ENCODE measurements at regions not wholly inside any gene's neighbourhood (a gene's known extent, or its start where the extent isn't known, plus 50 kb on each side); places are given as distances from the start of the nearest gene placed in this dataset.

DNA sequence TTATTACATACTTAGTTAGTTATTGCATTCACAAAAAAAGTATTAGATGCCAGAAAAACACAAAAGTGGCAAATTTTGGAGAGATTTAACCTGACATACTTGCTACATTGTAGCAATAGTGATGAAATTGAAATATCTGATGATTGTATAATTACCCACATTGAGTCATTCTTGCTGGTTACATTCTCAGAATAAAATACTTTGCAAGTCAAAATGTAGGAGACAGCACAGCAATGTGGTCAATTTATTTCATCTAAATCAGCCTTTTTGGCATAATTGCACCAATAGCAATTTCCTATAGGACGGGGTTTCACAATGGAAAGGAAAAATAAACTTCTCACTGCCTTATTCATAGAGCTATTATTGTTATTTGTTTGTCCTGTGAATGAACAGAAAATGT lies 125.0 kb upstream of the ETV6 start (continued):
- TF ChIP-seq ZNF830 (CRISPR knock-in tag; IDR thresholded peaks at IDR 0.05) = no peak
- no peak for TF ChIP-seq ASH1L (IDR thresholded peaks at IDR 0.05; ENCODE audit: borderline replicate concordance, low read depth, partially characterized antibody)
- TF ChIP-seq HMG20B (CRISPR knock-in tag; IDR thresholded peaks at IDR 0.05) = no peak
- TF ChIP-seq TRIM24 (IDR thresholded peaks at IDR 0.05) = no peak
- no peak for TF ChIP-seq CREBBP (IDR thresholded peaks at IDR 0.05; ENCODE audit: low read depth, low read length)

- H3K9me1 ChIP-seq (ENCODE audit: control insufficient read depth, insufficient read depth, low read length) = no peaks in the 10 kb centered on the region
- no peaks in the 10 kb centered on the region for H4K20me1 ChIP-seq (replicated peaks; ENCODE audit: control insufficient read depth, insufficient read depth, low read length)
- H3K4me1 ChIP-seq (replicated peaks in 1 of 2; ENCODE audit: control insufficient read depth in 2 of 2, insufficient read depth in 2 of 2, low read length in 2 of 2) = no peaks in the 10 kb centered on the region
- no TSS peak for BruUV-seq (replicated peaks)
- ATAC-seq (no peak), DNase-seq (ENCODE audit: extremely low read depth in 1 of 4, low spot score in 3 of 4) (no peak), FAIRE-seq (no peak)
- ChIA-PET CTCF (ENCODE audit: low intra/inter-chr PET ratio) (no interaction called here), POLR2A (no interaction called here)
- H3K9me3 ChIP-seq (replicated peaks; ENCODE audit: control insufficient read depth, insufficient read depth, low read depth, low read length) = no peaks in the 10 kb centered on the region
- no peak overlapping the region for H2AFZ ChIP-seq (ENCODE audit: low read depth, low read length)
- in situ Hi-C loops (cut with MboI) = no loop called here
- peaks cover 0 to 9% of the 10 kb centered on the region in 2 experiments; a peak in 2 of 5 replicates for H3K27me3 ChIP-seq (ENCODE audit: control insufficient read depth in 2 of 2, insufficient read depth in 2 of 2, low read length in 2 of 2)
- H3K27ac ChIP-seq (ENCODE audit: extremely low read depth, low read depth, low read length) = no peak overlapping the region
- intact Hi-C loops (cut with micrococcal nuclease) = no loop called here
- no peaks in the 10 kb centered on the region for H3K79me2 ChIP-seq (ENCODE audit: control insufficient read depth, insufficient read depth, low read length)
- H3K36me3 ChIP-seq (ENCODE audit: control insufficient read depth, insufficient read depth, low read length) = no peaks in the 10 kb centered on the region
- H3K9ac ChIP-seq (ENCODE audit: insufficient read depth in 1 of 2, low read depth in 2 of 2, low read length in 2 of 2) = no peak overlapping the region
- H3K4me3 ChIP-seq = no peak overlapping the region
- H3K4me2 ChIP-seq (ENCODE audit: insufficient read depth, low read length) = no peak overlapping the region
- TF ChIP-seq CEBPB (tag; IDR thresholded peaks at IDR 0.05) = peak; percentile 52; the same call in 1 of the 2 replicates
- TF ChIP-seq CEBPG (CRISPR knock-in tag; IDR thresholded peaks at IDR 0.05) = no peak
- TF ChIP-seq CEBPG (tag; conservative IDR thresholded peaks at IDR 0.05 in 1 of 2, IDR thresholded peaks at IDR 0.05 in 1 of 2) = peak in 1 of 2 experiments; percentile 84; a peak in 2 of 4 replicates
- TF ChIP-seq SMC3 (conservative IDR thresholded peaks at IDR 0.05; ENCODE audit: insufficient read depth, low read depth, low read length) = no peak
These were observed 115.4 kb upstream of the ETV6 start for GRCh38 chr12:11534064-11534463.

All from K562 (cell line).